IMR-90 (cell line): ENCODE measurements at regions not wholly inside any gene's neighbourhood (a gene's known extent, or its start where the extent isn't known, plus 50 kb on each side); places are given as distances from the start of the nearest gene placed in this dataset.

Source experiments
- ATAC-seq: fragments of 200-7000 bp; cut with Tn5 transposase; 2 replicates; pipeline ENCODE4 v1.9.1; 2020; ENCODE audit warnings: low read depth, mild to moderate bottlenecking, moderate library complexity
- BruUV-seq: library from RNA; stranded (reverse); fragments of 400-500 nt; replicated peaks from 2 replicates; lab custom pipeline; 2021; lab: Mats Ljungman, UMichigan
- CTCF ChIA-PET: fragments of 300-600 bp; formaldehyde crosslinking; extraction: SDS; loops from one replicate; lab custom pipeline; 2021; ENCODE audit warnings: antibody characterized with exemption; lab: Yijun Ruan, JAX
- POLR2A ChIA-PET: fragments of 300-600 bp; sonication (Branson Sonifier 250); formaldehyde crosslinking; loops from one replicate; lab custom pipeline; 2022; ENCODE audit warnings: antibody characterized with exemption; ENCODE audit not compliant: unreplicated experiment; lab: Charles Lee
- DNase-seq: peaks from one replicate; pipeline ENCODE4 v3.0.0; 2013
- H2AFZ ChIP-seq: replicated peaks from 2 replicates; pipeline ENCODE3; 2013; ENCODE audit warnings: low read length, mild to moderate bottlenecking; ENCODE audit not compliant: poor library complexity
- H2AK5ac ChIP-seq: 2 replicates; pipeline ENCODE4 v1.6.1; 2013; ENCODE audit warnings: low read depth, low read length, inconsistent platforms
- H2AK9ac ChIP-seq: replicated peaks from 2 replicates; pipeline ENCODE3; 2013; ENCODE audit warnings: mild to moderate bottlenecking, low read depth, low read length, moderate library complexity; ENCODE audit not compliant: poor library complexity
- H2BK120ac ChIP-seq: 2 replicates; pipeline ENCODE4 v1.6.1; 2013; ENCODE audit warnings: low read depth, low read length, inconsistent platforms
- H2BK15ac ChIP-seq: 3 replicates; pipeline ENCODE4 v1.6.1; 2013; ENCODE audit warnings: low read depth, low read length, inconsistent platforms
- H2BK20ac ChIP-seq: 2 replicates; pipeline ENCODE4 v1.6.1; 2013; ENCODE audit warnings: low read depth, mild to moderate bottlenecking, inconsistent platforms, low read length, moderate library complexity
- H2BK5ac ChIP-seq: 2 replicates; pipeline ENCODE4 v1.6.1; 2013; ENCODE audit warnings: mild to moderate bottlenecking, low read depth, low read length, inconsistent platforms; ENCODE audit not compliant: poor library complexity, severe bottlenecking
- H3K14ac ChIP-seq: replicated peaks from 2 replicates; pipeline ENCODE4 v1.6.1; 2013; ENCODE audit warnings: low read depth, low read length, inconsistent platforms
- H3K18ac ChIP-seq: 2 replicates; pipeline ENCODE4 v1.6.1; 2013; ENCODE audit warnings: low read depth, low read length, control low read depth
- H3K23ac ChIP-seq: 2 replicates; pipeline ENCODE4 v1.6.1; 2013; ENCODE audit warnings: low read depth, low read length, inconsistent platforms
- H3K27ac ChIP-seq: 2 replicates; pipeline ENCODE4 v1.5.1; 2013; ENCODE audit warnings: mild to moderate bottlenecking, control low read depth, low read length; ENCODE audit not compliant: insufficient read depth
- H3K27me3 ChIP-seq: 2 replicates; pipeline ENCODE4 v1.6.1; 2013; ENCODE audit warnings: low read length; ENCODE audit not compliant: control insufficient read depth, insufficient read depth
- H3K36me3 ChIP-seq: 2 replicates; pipeline ENCODE4 v1.6.1; 2013; ENCODE audit warnings: low read length, mixed read lengths; ENCODE audit not compliant: control insufficient read depth, insufficient read depth
- H3K4ac ChIP-seq: 2 replicates; pipeline ENCODE4 v1.6.1; 2013; ENCODE audit warnings: low read depth, low read length, inconsistent platforms
- H3K4me1 ChIP-seq: 2 replicates; pipeline ENCODE4 v1.6.1; 2013; ENCODE audit warnings: low read length, mixed read lengths; ENCODE audit not compliant: control insufficient read depth, insufficient read depth
- H3K4me2 ChIP-seq: 2 replicates; pipeline ENCODE4 v1.6.1; 2013; ENCODE audit warnings: low read depth, mild to moderate bottlenecking, control low read depth, low read length, moderate library complexity
- H3K4me3 ChIP-seq: 2 replicates; pipeline ENCODE4 v1.5.1; 2013; ENCODE audit warnings: low read depth, mild to moderate bottlenecking, control low read depth, low read length, moderate library complexity; ENCODE audit not compliant: insufficient read depth
- H3K56ac ChIP-seq: 2 replicates; pipeline ENCODE4 v1.6.1; 2013; ENCODE audit warnings: low read length, inconsistent platforms; ENCODE audit not compliant: insufficient read depth; ENCODE audit errors: extremely low read depth
- H3K79me1 ChIP-seq, 2 experiments: 2 replicates each; pipeline ENCODE4 v1.6.1; 2013; ENCODE audit warnings: low read length in 2 of 2, inconsistent platforms in 1 of 2, low read depth in 1 of 2
- H3K9ac ChIP-seq: 2 replicates; pipeline ENCODE4 v1.6.1; 2013; ENCODE audit warnings: low read depth, low read length, control low read depth
- H3K9me1 ChIP-seq: 2 replicates; pipeline ENCODE4 v1.6.1; 2013; ENCODE audit warnings: low read length, inconsistent platforms; ENCODE audit not compliant: insufficient read depth
- H3K9me3 ChIP-seq: 2 replicates; pipeline ENCODE4 v1.6.1; 2013; ENCODE audit warnings: low read length; ENCODE audit not compliant: control insufficient read depth, insufficient read depth
- H4K20me1 ChIP-seq: 2 replicates; pipeline ENCODE4 v1.6.1; 2013; ENCODE audit warnings: low read length, inconsistent platforms; ENCODE audit not compliant: insufficient read depth
- H4K5ac ChIP-seq: 2 replicates; pipeline ENCODE4 v1.6.1; 2013; ENCODE audit warnings: mild to moderate bottlenecking, low read depth, low read length, control low read depth
- H4K8ac ChIP-seq, 2 experiments: 2 replicates each; pipeline ENCODE4 v1.6.1; 2013; ENCODE audit warnings: low read depth in 2 of 2, low read length in 2 of 2, control low read depth in 1 of 2, inconsistent platforms in 1 of 2
- H4K91ac ChIP-seq: 2 replicates; pipeline ENCODE4 v1.6.1; 2013; ENCODE audit warnings: low read depth, low read length, inconsistent platforms; ENCODE audit not compliant: insufficient read depth
- BHLHE40 ChIP-seq: fragments of 150-350 bp; IDR thresholded peaks from 2 replicates; pipeline ENCODE4 v1.6.1; 2016; ENCODE audit warnings: mild to moderate bottlenecking, low read depth, low read length
- CEBPB ChIP-seq: IDR thresholded peaks from 2 replicates; pipeline ENCODE4 v1.6.1; 2012; ENCODE audit warnings: low read depth, low read length, improper control_type of control experiment
- CHD1 ChIP-seq: IDR thresholded peaks from 2 replicates; pipeline ENCODE4 v1.6.1; 2012; ENCODE audit warnings: low read depth, low read length, improper control_type of control experiment
- CTCF ChIP-seq: conservative IDR thresholded peaks from 2 replicates; pipeline ENCODE4 v1.5.1; 2012; ENCODE audit warnings: mild to moderate bottlenecking, low read depth, low read length, improper control_type of control experiment
- ELK1 ChIP-seq: fragments of 150-350 bp; IDR thresholded peaks from 2 replicates; pipeline ENCODE4 v1.6.1; 2016; ENCODE audit warnings: low read depth, mild to moderate bottlenecking, low read length, moderate library complexity, borderline replicate concordance
- MAFK ChIP-seq: IDR thresholded peaks from 2 replicates; pipeline ENCODE4 v1.6.1; 2012; ENCODE audit warnings: low read depth, low read length, improper control_type of control experiment
- MAZ ChIP-seq: IDR thresholded peaks from 2 replicates; pipeline ENCODE4 v1.6.1; 2012; ENCODE audit warnings: low read depth, mild to moderate bottlenecking, low read length, improper control_type of control experiment, moderate library complexity, borderline replicate concordance
- NFE2L2 ChIP-seq: fragments of 150-350 bp; IDR thresholded peaks from 2 replicates; pipeline ENCODE4 v1.6.1; 2016; ENCODE audit warnings: low read depth, mild to moderate bottlenecking, low read length
- POLR2A ChIP-seq: IDR thresholded peaks from 2 replicates; pipeline ENCODE4 v1.6.1; 2012; ENCODE audit warnings: mild to moderate bottlenecking, low read depth, low read length
- RAD21 ChIP-seq: IDR thresholded peaks from 2 replicates; pipeline ENCODE4 v1.6.1; 2012; ENCODE audit warnings: low read length, improper control_type of control experiment
- RCOR1 ChIP-seq: IDR thresholded peaks from 2 replicates; pipeline ENCODE4 v1.6.1; 2012; ENCODE audit warnings: mild to moderate bottlenecking, low read length, improper control_type of control experiment; ENCODE audit not compliant: insufficient replicate concordance
- RFX5 ChIP-seq: IDR thresholded peaks from 2 replicates; pipeline ENCODE4 v1.8.0; 2012; ENCODE audit warnings: low read depth, mild to moderate bottlenecking, low read length, moderate library complexity
- SMC3 ChIP-seq: fragments of 150-350 bp; IDR thresholded peaks from 2 replicates; pipeline ENCODE4 v1.6.1; 2016; ENCODE audit warnings: low read depth, mild to moderate bottlenecking, antibody characterized with exemption, low read length, moderate library complexity
- USF2 ChIP-seq: fragments of 150-350 bp; IDR thresholded peaks from 2 replicates; pipeline ENCODE4 v1.6.1; 2017; ENCODE audit warnings: mild to moderate bottlenecking, antibody characterized with exemption, low read length, low read depth
- WGBS, 2 experiments: methylation state at CpG; one replicate each; pipeline versions ENCODE4 v1.1.5 to v1.1.7; 2013; ENCODE audit warnings: missing lambda C conversion rate in 2 of 2; ENCODE audit not compliant: insufficient read length in 1 of 2; ENCODE audit errors: extremely low coverage in 2 of 2; 5-methylcytosine and 5-hydroxymethylcytosine counted together
- dilution Hi-C: fragments of 300-500 bp; cut with HindIII; formaldehyde crosslinking; loops from one replicate; pipeline ENCODE4 v1.14.3; 2018; ENCODE audit warnings: low sequenced_read_pairs; ENCODE audit not compliant: unreplicated experiment
- in situ Hi-C: fragments of 300-500 bp; cut with MboI; formaldehyde crosslinking; loops from 3 replicates; pipeline ENCODE4 v1.14.3; 2019; ENCODE audit warnings: low sequenced_read_pairs, inconsistent platforms, mixed read lengths
- intact Hi-C: fragments of 100-400 bp; cut with micrococcal nuclease; formaldehyde crosslinking; loops from 2 replicates; pipeline ENCODE4 v1.10.0; 2022

- no peak for TF ChIP-seq SMC3
- no peak for TF ChIP-seq RCOR1
- TF ChIP-seq MAFK = no peak
- no peak for TF ChIP-seq MAZ
- no peak for TF ChIP-seq RAD21
- TF ChIP-seq CEBPB = no peak
- no peak for TF ChIP-seq USF2
- TF ChIP-seq NFE2L2 = no peak
- no peak for TF ChIP-seq POLR2A
- no peak for TF ChIP-seq RFX5
- TF ChIP-seq ELK1 = no peak
- no peak for TF ChIP-seq CHD1
- TF ChIP-seq CTCF = no peak
- no peak for TF ChIP-seq BHLHE40
- no peaks in the 10 kb centered on the region for H3K36me3 ChIP-seq
- H3K27ac ChIP-seq = no peak overlapping the region
- no peak overlapping the region for H4K91ac ChIP-seq
- no peak overlapping the region for H4K5ac ChIP-seq
- H2AK9ac ChIP-seq = no peak overlapping the region
- no peak overlapping the region for H2BK15ac ChIP-seq
- H3K14ac ChIP-seq = no peak overlapping the region
- H3K27me3 ChIP-seq = no peaks in the 10 kb centered on the region
- no peak overlapping the region for H3K18ac ChIP-seq
- no peak overlapping the region for H4K8ac ChIP-seq
- no peak overlapping the region for H3K23ac ChIP-seq
- no peak overlapping the region for H3K4me2 ChIP-seq
- H3K4ac ChIP-seq = no peak overlapping the region
- POLR2A ChIA-PET = no interaction called here
- no peak overlapping the region for H3K4me3 ChIP-seq
- H3K9ac ChIP-seq = no peak overlapping the region
- in situ Hi-C loops = no loop called here
- DNase-seq (no peak), ATAC-seq (no peak)
- no peaks in the 10 kb centered on the region for H3K9me1 ChIP-seq
- no peaks in the 10 kb centered on the region for H3K9me3 ChIP-seq
- H2AFZ ChIP-seq = no peak overlapping the region
- no peak overlapping the region for H3K56ac ChIP-seq
- intact Hi-C loops = no loop called here
- no peaks in the 10 kb centered on the region for H4K20me1 ChIP-seq
- H2BK5ac ChIP-seq = no peak overlapping the region
- dilution Hi-C loops = no loop called here
- no CpG with 5 or more reads among the region's 4 CpGs for WGBS, 2 experiments
- H2AK5ac ChIP-seq = no peak overlapping the region
- no peaks in the 10 kb centered on the region for H3K4me1 ChIP-seq
- BruUV-seq = no TSS peak
- H2BK20ac ChIP-seq = no peak overlapping the region
- H3K79me1 ChIP-seq = no peaks in the 10 kb centered on the region
- CTCF ChIA-PET = interaction anchor here (0.6 kb wide), 2 partner anchors 12 to 55 kb away, joined by 4 to 6 read pairs; no protein-coding TSS in a partner anchor
- no peak overlapping the region for H2BK120ac ChIP-seq
Measured at GRCh38 chrX:25067271-25068172, 51.8 kb upstream of the ARX start.
